Neural cell (in vitro differentiated cells): ENCODE measurements at regions not wholly inside any gene's neighbourhood (a gene's known extent, or its start where the extent isn't known, plus 50 kb on each side); places are given as distances from the start of the nearest gene placed in this dataset.

Source experiments
- H2AFZ ChIP-seq: fragments of 200-600, 300-800 bp; sonication (generic), shearing (Covaris generic); 2 replicates; pipeline ENCODE4 v1.6.0; 2014; ENCODE audit warnings: low read depth, mild to moderate bottlenecking, antibody characterized with exemption, low read length, moderate library complexity
- H3F3A ChIP-seq: fragments of 200-600 bp; shearing (Covaris generic); 2 replicates; pipeline ENCODE4 v1.6.1; 2016; ENCODE audit warnings: mild to moderate bottlenecking, moderate library complexity, mixed read lengths, antibody characterized with exemption, low read length; ENCODE audit not compliant: insufficient read depth, poor library complexity, severe bottlenecking
- H3K27ac ChIP-seq: fragments of 200-600, 300-800 bp; sonication (generic), shearing (Covaris generic); 2 replicates; pipeline ENCODE4 v1.5.1; 2014; ENCODE audit warnings: mild to moderate bottlenecking, low read length, moderate library complexity
- H3K27me3 ChIP-seq: fragments of 300-800, 200-600 bp; sonication (generic), shearing (Covaris generic); 2 replicates; pipeline ENCODE4 v1.6.0; 2014; ENCODE audit warnings: mild to moderate bottlenecking, low read depth, low read length, moderate library complexity; ENCODE audit not compliant: insufficient read depth
- H3K36me3 ChIP-seq: fragments of 300-800, 200-600 bp; sonication (generic), shearing (Covaris generic); 2 replicates; pipeline ENCODE4 v1.5.1; 2014; ENCODE audit warnings: mild to moderate bottlenecking, antibody characterized with exemption, low read length, moderate library complexity; ENCODE audit not compliant: insufficient read depth
- H3K4me2 ChIP-seq: fragments of 300-800, 200-600 bp; sonication (generic), shearing (Covaris generic); 2 replicates; pipeline ENCODE4 v1.6.0; 2014; ENCODE audit warnings: mild to moderate bottlenecking, low read length
- H3K4me3 ChIP-seq: fragments of 300-800, 200-600 bp; sonication (generic), shearing (Covaris generic); 2 replicates; pipeline ENCODE4 v1.5.1; 2014; ENCODE audit warnings: mild to moderate bottlenecking, low read length, moderate library complexity
- H3K79me2 ChIP-seq: fragments of 200-600 bp; shearing (Covaris generic); replicated peaks from 2 replicates; pipeline ENCODE4 v1.6.0; 2014; ENCODE audit warnings: mild to moderate bottlenecking, low read length, moderate library complexity; ENCODE audit not compliant: insufficient read depth
- H3K9ac ChIP-seq: fragments of 300-800, 200-600 bp; sonication (generic), shearing (Covaris generic); 2 replicates; pipeline ENCODE4 v1.6.1; 2016; ENCODE audit warnings: mild to moderate bottlenecking, low read length, mixed read lengths
- H3K9me2 ChIP-seq: fragments of 200-600 bp; shearing (Covaris generic); 2 replicates; pipeline ENCODE4 v1.6.1; 2016; ENCODE audit warnings: mild to moderate bottlenecking, low read length, mixed read lengths; ENCODE audit not compliant: insufficient read depth
- H3K9me3 ChIP-seq: fragments of 200-600, 300-800 bp; sonication (generic), shearing (Covaris generic); 2 replicates; pipeline ENCODE4 v1.6.1; 2016; ENCODE audit warnings: mild to moderate bottlenecking, mixed run types, low read length, moderate library complexity, mixed read lengths
- H4K20me1 ChIP-seq: fragments of 200-600 bp; shearing (Covaris generic); 2 replicates; pipeline ENCODE4 v1.6.1; 2016; ENCODE audit warnings: mild to moderate bottlenecking, mixed run types; ENCODE audit not compliant: insufficient read depth
- EP300 ChIP-seq: fragments of 450-650 bp; conservative IDR thresholded peaks from 2 replicates; pipeline ENCODE4 v1.6.1; 2014; ENCODE audit warnings: antibody characterized with exemption, mild to moderate bottlenecking, moderate library complexity; ENCODE audit not compliant: poor library complexity, severe bottlenecking
- EZH2 ChIP-seq: fragments of 200-600, 300-800 bp; shearing (Covaris generic), sonication (generic); IDR thresholded peaks from 2 replicates; pipeline ENCODE4 v1.6.1; 2014; ENCODE audit warnings: antibody characterized with exemption, low read length, borderline replicate concordance, mild to moderate bottlenecking; ENCODE audit not compliant: insufficient read depth, poor library complexity, severe bottlenecking
- MXI1 ChIP-seq: fragments of 450-650 bp; conservative IDR thresholded peaks from 2 replicates; pipeline ENCODE4 v1.6.1; 2014; ENCODE audit warnings: antibody characterized with exemption, mild to moderate bottlenecking; ENCODE audit not compliant: poor library complexity, severe bottlenecking
- POLR2AphosphoS5 ChIP-seq: IDR thresholded peaks from 2 replicates; pipeline ENCODE4 v1.6.1; 2012
- RAD21 ChIP-seq: fragments of 450-650 bp; conservative IDR thresholded peaks from 2 replicates; pipeline ENCODE4 v1.6.1; 2014; ENCODE audit warnings: antibody characterized with exemption, mild to moderate bottlenecking, moderate library complexity
- SMC3 ChIP-seq: fragments of 450-650 bp; conservative IDR thresholded peaks from 2 replicates; pipeline ENCODE4 v1.6.1; 2014; ENCODE audit warnings: antibody characterized with exemption, mild to moderate bottlenecking, moderate library complexity; ENCODE audit not compliant: poor library complexity
- TAF1 ChIP-seq: IDR thresholded peaks from 2 replicates; pipeline ENCODE4 v1.6.1; 2012; ENCODE audit warnings: low read depth
- TF ChIP-seq, protein P1 (sequence below): IDR thresholded peaks from 2 replicates; pipeline ENCODE4 v1.6.1; 2012; ENCODE audit warnings: borderline replicate concordance
- TF ChIP-seq, protein P2 (sequence below): fragments of 450-650 bp; IDR thresholded peaks from 2 replicates; pipeline ENCODE4 v1.5.1; 2014; ENCODE audit warnings: antibody characterized with exemption, mild to moderate bottlenecking, moderate library complexity; ENCODE audit not compliant: poor library complexity, severe bottlenecking

DNA sequence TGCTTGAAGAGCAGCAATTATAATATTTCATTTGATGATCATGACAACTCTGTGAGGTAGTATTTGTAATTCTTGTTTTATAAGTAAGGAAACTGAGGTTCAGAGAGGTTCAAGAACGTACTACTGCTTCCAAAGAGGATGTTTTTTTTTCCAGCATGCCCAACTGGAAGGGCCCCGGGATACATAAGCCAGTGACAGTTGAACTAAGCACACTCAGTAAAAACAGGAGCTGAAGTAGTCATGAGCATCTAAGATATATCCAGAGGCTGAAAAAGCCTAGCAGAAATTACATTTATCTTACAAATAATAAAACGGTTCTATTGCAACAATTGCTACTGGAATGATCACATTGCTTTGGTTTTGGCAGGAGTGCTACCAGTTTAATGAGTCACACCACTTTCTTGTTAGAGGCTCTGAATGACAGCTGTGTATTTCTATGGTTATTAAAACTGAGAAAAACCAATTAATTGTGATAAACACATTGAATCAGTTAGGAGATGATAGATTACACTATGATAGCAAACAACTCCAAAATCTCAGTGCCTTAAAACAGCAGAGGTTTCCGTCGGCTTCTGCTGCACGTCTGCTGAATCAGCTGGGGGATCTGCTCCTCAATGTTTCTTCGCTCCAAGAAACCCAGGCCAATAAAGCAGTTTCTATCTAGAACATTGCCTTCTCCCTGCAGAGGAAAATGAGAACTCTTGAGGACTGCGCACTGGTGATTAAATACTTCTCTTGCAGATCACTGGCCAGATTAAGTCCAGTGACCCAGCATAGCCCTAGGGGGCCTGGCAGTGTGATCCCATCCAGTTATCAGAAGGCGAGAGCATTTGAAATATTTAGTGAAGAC lies 522.7 kb downstream of the PLPP3 start:
- Histone ChIP-seq H3K27me3 (no peaks in the 10 kb centered on the region), H3K9me3 (no peaks in the 10 kb centered on the region), H3K9ac (no peak overlapping the region), H3F3A (no peaks in the 10 kb centered on the region), H3K9me2 (no peaks in the 10 kb centered on the region), H3K79me2 (no peaks in the 10 kb centered on the region), H3K36me3 (no peaks in the 10 kb centered on the region), H3K4me3 (no peak overlapping the region), H3K4me2 (no peak overlapping the region), H4K20me1 (no peaks in the 10 kb centered on the region), H2AFZ (no peak overlapping the region), H3K27ac (no peak overlapping the region)
- no peak for TF ChIP-seq SMC3
- TF ChIP-seq, protein P1, sequence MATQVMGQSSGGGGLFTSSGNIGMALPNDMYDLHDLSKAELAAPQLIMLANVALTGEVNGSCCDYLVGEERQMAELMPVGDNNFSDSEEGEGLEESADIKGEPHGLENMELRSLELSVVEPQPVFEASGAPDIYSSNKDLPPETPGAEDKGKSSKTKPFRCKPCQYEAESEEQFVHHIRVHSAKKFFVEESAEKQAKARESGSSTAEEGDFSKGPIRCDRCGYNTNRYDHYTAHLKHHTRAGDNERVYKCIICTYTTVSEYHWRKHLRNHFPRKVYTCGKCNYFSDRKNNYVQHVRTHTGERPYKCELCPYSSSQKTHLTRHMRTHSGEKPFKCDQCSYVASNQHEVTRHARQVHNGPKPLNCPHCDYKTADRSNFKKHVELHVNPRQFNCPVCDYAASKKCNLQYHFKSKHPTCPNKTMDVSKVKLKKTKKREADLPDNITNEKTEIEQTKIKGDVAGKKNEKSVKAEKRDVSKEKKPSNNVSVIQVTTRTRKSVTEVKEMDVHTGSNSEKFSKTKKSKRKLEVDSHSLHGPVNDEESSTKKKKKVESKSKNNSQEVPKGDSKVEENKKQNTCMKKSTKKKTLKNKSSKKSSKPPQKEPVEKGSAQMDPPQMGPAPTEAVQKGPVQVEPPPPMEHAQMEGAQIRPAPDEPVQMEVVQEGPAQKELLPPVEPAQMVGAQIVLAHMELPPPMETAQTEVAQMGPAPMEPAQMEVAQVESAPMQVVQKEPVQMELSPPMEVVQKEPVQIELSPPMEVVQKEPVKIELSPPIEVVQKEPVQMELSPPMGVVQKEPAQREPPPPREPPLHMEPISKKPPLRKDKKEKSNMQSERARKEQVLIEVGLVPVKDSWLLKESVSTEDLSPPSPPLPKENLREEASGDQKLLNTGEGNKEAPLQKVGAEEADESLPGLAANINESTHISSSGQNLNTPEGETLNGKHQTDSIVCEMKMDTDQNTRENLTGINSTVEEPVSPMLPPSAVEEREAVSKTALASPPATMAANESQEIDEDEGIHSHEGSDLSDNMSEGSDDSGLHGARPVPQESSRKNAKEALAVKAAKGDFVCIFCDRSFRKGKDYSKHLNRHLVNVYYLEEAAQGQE: no peak
- TF ChIP-seq MXI1: no peak
- TF ChIP-seq TAF1: no peak
- no peak for TF ChIP-seq RAD21
- TF ChIP-seq EP300: no peak
- TF ChIP-seq, protein P2, sequence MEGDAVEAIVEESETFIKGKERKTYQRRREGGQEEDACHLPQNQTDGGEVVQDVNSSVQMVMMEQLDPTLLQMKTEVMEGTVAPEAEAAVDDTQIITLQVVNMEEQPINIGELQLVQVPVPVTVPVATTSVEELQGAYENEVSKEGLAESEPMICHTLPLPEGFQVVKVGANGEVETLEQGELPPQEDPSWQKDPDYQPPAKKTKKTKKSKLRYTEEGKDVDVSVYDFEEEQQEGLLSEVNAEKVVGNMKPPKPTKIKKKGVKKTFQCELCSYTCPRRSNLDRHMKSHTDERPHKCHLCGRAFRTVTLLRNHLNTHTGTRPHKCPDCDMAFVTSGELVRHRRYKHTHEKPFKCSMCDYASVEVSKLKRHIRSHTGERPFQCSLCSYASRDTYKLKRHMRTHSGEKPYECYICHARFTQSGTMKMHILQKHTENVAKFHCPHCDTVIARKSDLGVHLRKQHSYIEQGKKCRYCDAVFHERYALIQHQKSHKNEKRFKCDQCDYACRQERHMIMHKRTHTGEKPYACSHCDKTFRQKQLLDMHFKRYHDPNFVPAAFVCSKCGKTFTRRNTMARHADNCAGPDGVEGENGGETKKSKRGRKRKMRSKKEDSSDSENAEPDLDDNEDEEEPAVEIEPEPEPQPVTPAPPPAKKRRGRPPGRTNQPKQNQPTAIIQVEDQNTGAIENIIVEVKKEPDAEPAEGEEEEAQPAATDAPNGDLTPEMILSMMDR: no peak

DNA sequence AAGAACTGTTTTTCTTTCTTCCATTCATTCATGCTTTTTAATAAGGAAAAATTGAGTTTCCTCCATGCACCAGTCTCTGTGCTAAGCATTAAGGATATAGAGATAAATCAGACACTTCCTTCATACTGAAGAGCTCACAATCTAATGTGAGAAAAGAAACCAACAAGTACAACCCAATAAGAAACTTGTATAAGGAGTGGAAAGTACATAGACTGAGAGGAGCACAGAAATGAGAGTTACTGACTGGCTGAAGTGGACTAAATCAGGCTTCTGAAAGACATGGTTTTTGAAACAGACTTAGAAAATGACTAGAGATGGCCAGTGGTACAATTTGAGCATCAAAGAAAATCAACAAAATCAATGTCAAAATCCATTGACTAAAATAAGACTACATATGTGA lies 524.4 kb downstream of the PLPP3 start:
- H4K20me1 ChIP-seq: no peaks in the 10 kb centered on the region
- H3K4me2 ChIP-seq: no peak overlapping the region
- H3K79me2 ChIP-seq: no peaks in the 10 kb centered on the region
- no peak overlapping the region for H3K9ac ChIP-seq
- H3K27me3 ChIP-seq: no peaks in the 10 kb centered on the region
- no peaks in the 10 kb centered on the region for H3K9me3 ChIP-seq
- TF ChIP-seq, protein P2: no peak
- TF ChIP-seq EP300: no peak
- no peak for TF ChIP-seq TAF1
- TF ChIP-seq EZH2: no peak
- TF ChIP-seq, protein P1: no peak
- TF ChIP-seq MXI1: no peak
- TF ChIP-seq RAD21: no peak
- no peak for TF ChIP-seq SMC3
- no peak for TF ChIP-seq POLR2AphosphoS5
- no peaks in the 10 kb centered on the region for H3K36me3 ChIP-seq
- no peak overlapping the region for H3K27ac ChIP-seq
- H3K9me2 ChIP-seq: no peaks in the 10 kb centered on the region
- no peak overlapping the region for H3K4me3 ChIP-seq
- no peak overlapping the region for H2AFZ ChIP-seq
- no peaks in the 10 kb centered on the region for H3F3A ChIP-seq
